ENCODE measurements at regions not wholly inside any gene's neighbourhood (a gene's known extent, or its start where the extent isn't known, plus 50 kb on each side); places are given as distances from the start of the nearest gene placed in this dataset.

DNA sequence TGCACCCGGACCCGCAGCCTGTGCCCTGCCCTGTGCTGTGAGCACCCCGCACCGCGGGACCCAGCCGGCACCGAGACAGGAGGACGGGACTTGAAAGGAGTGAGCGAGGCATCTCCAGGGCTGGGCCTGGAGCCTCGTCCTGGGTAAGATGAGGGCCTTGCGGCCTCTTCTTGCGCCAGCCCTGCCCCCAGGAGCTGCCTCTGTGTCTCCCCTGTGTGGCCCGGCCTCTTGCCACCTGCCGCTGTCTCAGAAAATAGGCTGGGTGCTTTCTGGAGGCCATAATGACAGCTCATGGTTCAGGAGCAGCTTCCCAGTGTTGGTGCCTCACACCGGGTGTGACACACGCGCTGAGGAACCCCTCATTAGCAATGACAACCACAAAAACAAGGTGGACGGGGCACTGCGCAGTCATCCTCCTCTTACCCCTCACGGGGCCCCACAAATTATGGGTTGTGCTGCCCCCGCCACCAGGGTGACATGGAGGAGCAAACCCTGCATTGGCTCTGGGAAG is 161.5 kb upstream of the C1orf174 start:
- Histone ChIP-seq H3K4me3 (ENCODE audit: low read depth in 1 of 2, low read length in 2 of 2) (no peak overlapping the region), H3K79me2 (ENCODE audit: insufficient read depth, low read length) (no peaks in the 10 kb centered on the region), H3K4me1 (ENCODE audit: insufficient read depth, low read length) (no peaks in the 10 kb centered on the region), H3K9me3 (ENCODE audit: insufficient read depth, low read length, severe bottlenecking) (no peaks in the 10 kb centered on the region), H3K27me3 (ENCODE audit: insufficient read depth, low read length, poor library complexity) (no peaks in the 10 kb centered on the region), H3K27ac (ENCODE audit: low read length) (no peak overlapping the region), H4K20me1 (ENCODE audit: insufficient read depth, low read length) (no peaks in the 10 kb centered on the region), H3K9ac (ENCODE audit: low read depth, low read length) (no peak overlapping the region), H2AFZ (ENCODE audit: low read depth, low read length) (no peak overlapping the region), H3K36me3 (ENCODE audit: insufficient read depth, low read length) (no peaks in the 10 kb centered on the region), H3K4me2 (ENCODE audit: insufficient read depth, low read length) (no peak overlapping the region)
- TF ChIP-seq EZH2 (IDR thresholded peaks at IDR 0.05; ENCODE audit: borderline replicate concordance, low read depth, low read length, severe bottlenecking) (no peak), CTCF (IDR thresholded peaks at IDR 0.05; ENCODE audit: borderline replicate concordance, extremely low read depth, low read length, poor library complexity, severe bottlenecking) (no peak)
- ATAC-seq (ENCODE audit: insufficient read depth, low read depth) (no peak), DNase-seq (no peak)

DNA sequence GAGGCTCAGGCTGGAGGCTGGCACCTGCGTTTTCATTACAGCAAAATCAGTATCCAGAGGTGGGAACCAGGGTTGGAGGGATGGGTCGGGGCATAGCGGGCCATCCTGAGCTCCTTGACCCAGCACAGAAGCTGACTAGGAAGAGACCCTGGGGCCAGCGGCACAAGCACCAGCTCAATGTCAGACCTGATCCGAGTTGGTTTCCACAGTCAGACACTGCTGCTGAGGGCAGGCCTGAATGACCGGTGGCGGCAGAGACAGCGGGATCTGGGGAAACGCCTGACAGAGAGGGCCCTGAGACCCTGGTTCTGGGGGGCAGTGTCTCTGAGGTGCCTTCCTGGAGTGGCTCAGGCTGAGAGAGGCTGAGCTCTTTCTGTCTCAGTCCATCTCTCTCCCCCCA is 162.0 kb upstream of the C1orf174 start:
- no peaks in the 10 kb centered on the region for H3K27me3 ChIP-seq (ENCODE audit: insufficient read depth, low read length, poor library complexity)
- no peak overlapping the region for H3K4me3 ChIP-seq (ENCODE audit: low read depth in 1 of 2, low read length in 2 of 2)
- DNase-seq (no peak), ATAC-seq (ENCODE audit: insufficient read depth, low read depth) (no peak)
- H3K79me2 ChIP-seq (ENCODE audit: insufficient read depth, low read length): no peaks in the 10 kb centered on the region
- no peak overlapping the region for H3K9ac ChIP-seq (ENCODE audit: low read depth, low read length)
- H3K27ac ChIP-seq (ENCODE audit: low read length): no peak overlapping the region
- H3K36me3 ChIP-seq (ENCODE audit: insufficient read depth, low read length): no peaks in the 10 kb centered on the region
- H4K20me1 ChIP-seq (ENCODE audit: insufficient read depth, low read length): no peaks in the 10 kb centered on the region
- no peaks in the 10 kb centered on the region for H3K4me1 ChIP-seq (ENCODE audit: insufficient read depth, low read length)
- TF ChIP-seq EZH2 (IDR thresholded peaks at IDR 0.05; ENCODE audit: borderline replicate concordance, low read depth, low read length, severe bottlenecking): no peak
- TF ChIP-seq CTCF (IDR thresholded peaks at IDR 0.05; ENCODE audit: borderline replicate concordance, extremely low read depth, low read length, poor library complexity, severe bottlenecking): no peak
- H3K9me3 ChIP-seq (ENCODE audit: insufficient read depth, low read length, severe bottlenecking): no peaks in the 10 kb centered on the region
- H3K4me2 ChIP-seq (ENCODE audit: insufficient read depth, low read length): no peak overlapping the region
- no peak overlapping the region for H2AFZ ChIP-seq (ENCODE audit: low read depth, low read length)

DNA sequence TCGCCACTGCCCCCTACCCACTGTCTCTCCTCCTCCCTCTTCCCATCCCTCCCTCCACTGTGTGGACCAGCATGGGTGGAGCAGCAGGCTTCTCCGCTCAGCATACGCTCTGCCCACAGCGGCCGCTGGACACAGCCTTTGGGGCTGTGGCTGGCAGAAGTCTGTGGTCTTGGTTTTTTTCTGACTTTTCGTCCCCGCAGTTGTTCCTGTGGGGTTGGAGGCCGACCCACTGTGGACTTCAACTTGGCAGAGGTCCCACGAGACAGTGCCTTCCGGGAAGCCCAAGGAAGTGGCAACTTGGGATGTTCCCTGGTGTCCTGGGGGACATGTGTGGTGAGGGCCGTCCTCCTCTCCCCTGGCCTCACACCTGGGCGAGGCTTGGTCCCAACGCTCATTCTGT is 162.5 kb upstream of the C1orf174 start:
- ATAC-seq (ENCODE audit: insufficient read depth, low read depth): no peak
- no peak overlapping the region for H3K4me3 ChIP-seq (ENCODE audit: low read depth in 1 of 2, low read length in 2 of 2)
- H3K27ac ChIP-seq (ENCODE audit: low read length): no peak overlapping the region
- no peaks in the 10 kb centered on the region for H3K27me3 ChIP-seq (ENCODE audit: insufficient read depth, low read length, poor library complexity)
- H3K79me2 ChIP-seq (ENCODE audit: insufficient read depth, low read length): no peaks in the 10 kb centered on the region
- TF ChIP-seq EZH2 (IDR thresholded peaks at IDR 0.05; ENCODE audit: borderline replicate concordance, low read depth, low read length, severe bottlenecking) (no peak), CTCF (IDR thresholded peaks at IDR 0.05; ENCODE audit: borderline replicate concordance, extremely low read depth, low read length, poor library complexity, severe bottlenecking) (no peak)
- no peaks in the 10 kb centered on the region for H3K36me3 ChIP-seq (ENCODE audit: insufficient read depth, low read length)
- H3K4me1 ChIP-seq (ENCODE audit: insufficient read depth, low read length): no peaks in the 10 kb centered on the region
- no peaks in the 10 kb centered on the region for H3K9me3 ChIP-seq (ENCODE audit: insufficient read depth, low read length, severe bottlenecking)
- no peak overlapping the region for H2AFZ ChIP-seq (ENCODE audit: low read depth, low read length)
- no peak overlapping the region for H3K4me2 ChIP-seq (ENCODE audit: insufficient read depth, low read length)
- H4K20me1 ChIP-seq (ENCODE audit: insufficient read depth, low read length): no peaks in the 10 kb centered on the region
- no peak overlapping the region for H3K9ac ChIP-seq (ENCODE audit: low read depth, low read length)
- no peak for DNase-seq

DNA sequence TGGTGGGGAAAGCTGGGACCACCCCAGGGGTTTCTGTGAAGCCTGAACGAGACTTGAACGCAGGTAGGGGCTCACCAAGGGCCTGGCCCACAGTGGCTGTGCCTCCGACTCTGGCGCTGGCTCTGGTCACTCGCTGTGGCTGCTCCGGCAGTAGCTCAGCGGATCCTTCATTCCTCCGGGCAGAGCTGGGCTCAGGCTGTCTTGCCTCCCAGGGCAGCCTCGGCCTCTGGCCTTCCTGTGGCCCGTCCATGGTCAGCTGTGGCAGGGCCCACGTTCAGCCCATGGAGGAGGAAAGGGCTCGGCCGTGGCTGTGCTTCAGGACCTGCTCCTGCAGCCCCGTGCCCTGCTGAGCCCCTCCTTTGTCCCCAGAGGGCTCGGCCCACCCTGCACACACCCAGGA is 162.9 kb upstream of the C1orf174 start:
- H3K4me2 ChIP-seq (ENCODE audit: insufficient read depth, low read length): no peak overlapping the region
- no peaks in the 10 kb centered on the region for H3K4me1 ChIP-seq (ENCODE audit: insufficient read depth, low read length)
- no peaks in the 10 kb centered on the region for H4K20me1 ChIP-seq (ENCODE audit: insufficient read depth, low read length)
- H3K4me3 ChIP-seq (ENCODE audit: low read depth in 1 of 2, low read length in 2 of 2): no peak overlapping the region
- H3K9me3 ChIP-seq (ENCODE audit: insufficient read depth, low read length, severe bottlenecking): no peaks in the 10 kb centered on the region
- no peak overlapping the region for H3K9ac ChIP-seq (ENCODE audit: low read depth, low read length)
- ATAC-seq (ENCODE audit: insufficient read depth, low read depth) (no peak), DNase-seq (no peak)
- H3K27me3 ChIP-seq (ENCODE audit: insufficient read depth, low read length, poor library complexity): no peaks in the 10 kb centered on the region
- no peaks in the 10 kb centered on the region for H3K36me3 ChIP-seq (ENCODE audit: insufficient read depth, low read length)
- H2AFZ ChIP-seq (ENCODE audit: low read depth, low read length): no peak overlapping the region
- H3K27ac ChIP-seq (ENCODE audit: low read length): no peak overlapping the region
- TF ChIP-seq CTCF (IDR thresholded peaks at IDR 0.05; ENCODE audit: borderline replicate concordance, extremely low read depth, low read length, poor library complexity, severe bottlenecking) (no peak), EZH2 (IDR thresholded peaks at IDR 0.05; ENCODE audit: borderline replicate concordance, low read depth, low read length, severe bottlenecking) (no peak)
- H3K79me2 ChIP-seq (ENCODE audit: insufficient read depth, low read length): no peaks in the 10 kb centered on the region

Measured in DND-41 (cell line).